ENCODE measurements at regions not wholly inside any gene's neighbourhood (a gene's known extent, or its start where the extent isn't known, plus 50 kb on each side); places are given as distances from the start of the nearest gene placed in this dataset.

DNA sequence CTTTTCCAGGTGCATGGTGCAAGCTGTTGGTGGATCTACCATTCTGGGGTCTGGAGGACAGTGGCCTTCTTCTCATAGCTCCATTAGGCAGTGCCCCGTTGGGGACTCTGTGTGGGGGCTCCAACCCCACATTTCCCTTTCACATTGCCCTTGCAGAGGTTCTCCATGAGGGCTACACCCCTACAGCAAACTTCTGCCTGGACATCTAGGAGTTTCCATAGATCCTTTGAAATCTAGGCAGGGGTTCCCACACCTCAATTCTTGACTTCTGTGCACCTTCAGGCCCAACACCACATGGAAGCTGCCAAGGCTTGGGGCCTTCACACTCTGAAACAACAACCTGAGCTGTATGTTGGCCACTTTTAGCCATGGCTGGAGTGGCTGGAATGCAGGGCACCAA lies 282.8 kb upstream of the SASH1 start:
- no peak for DNase-seq

DNA sequence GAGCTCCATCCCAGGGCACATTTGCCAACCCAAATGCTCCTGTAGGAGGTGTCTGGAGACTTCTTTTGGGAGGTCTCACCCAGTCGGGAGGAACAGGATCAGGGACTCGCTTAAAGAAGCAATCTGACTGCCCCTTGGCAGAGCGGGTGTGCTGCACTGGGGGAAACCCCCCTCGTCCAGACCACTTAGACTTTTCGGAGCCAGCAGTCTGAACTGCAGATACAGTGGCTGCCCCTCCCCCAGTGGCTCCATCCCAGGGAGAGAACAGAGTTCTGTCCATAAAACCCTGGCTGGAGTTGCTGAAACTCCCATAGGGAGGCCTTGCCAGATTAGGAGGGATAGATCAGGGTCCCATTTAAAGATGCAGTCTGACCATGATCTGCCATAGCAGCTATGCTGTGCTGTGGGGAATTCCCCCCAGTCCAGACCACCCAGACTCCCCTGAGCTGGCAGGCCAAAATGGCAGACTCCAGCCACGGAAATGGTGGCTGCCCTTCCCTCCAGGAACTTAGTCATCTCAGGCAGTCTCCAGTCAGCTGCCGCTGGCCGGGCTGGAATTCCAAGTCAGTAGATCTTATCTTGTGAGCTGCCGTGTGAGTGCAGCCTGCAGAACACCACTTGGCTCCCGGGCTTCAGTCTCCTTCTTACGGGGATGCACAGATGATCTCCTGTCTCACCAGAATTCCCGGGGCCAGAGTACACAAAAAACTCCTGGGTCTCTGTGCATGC lies 278.1 kb upstream of the SASH1 start:
- DNase-seq = no peak

DNA sequence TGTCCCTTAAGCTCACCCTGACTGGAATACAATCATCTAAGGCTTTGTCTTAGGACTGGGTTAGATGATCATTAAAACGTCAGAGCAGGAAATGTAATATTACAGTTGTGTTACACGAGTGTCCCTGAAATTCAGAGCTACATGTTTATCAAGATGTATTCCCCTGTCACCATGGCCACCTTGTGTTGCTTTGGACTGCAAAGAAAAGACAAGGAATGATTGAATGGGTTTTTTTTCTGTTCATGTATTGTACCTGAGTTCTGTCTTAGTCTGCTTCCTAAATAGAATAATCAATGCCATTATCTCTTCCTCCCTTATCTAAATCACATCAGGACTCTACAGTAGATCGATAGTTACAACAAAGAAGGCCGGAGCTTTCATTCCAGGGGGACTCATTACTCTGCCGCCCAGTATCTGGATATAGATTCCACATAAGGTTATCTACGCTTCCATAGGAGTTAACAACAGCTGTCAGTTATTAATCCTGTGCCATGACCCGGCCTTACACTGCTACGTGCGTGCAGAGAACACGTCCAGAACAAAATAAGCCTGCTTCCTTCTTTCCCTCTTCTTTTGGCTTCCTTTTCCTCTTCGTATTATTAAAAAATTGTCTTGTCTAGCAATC lies 274.1 kb upstream of the SASH1 start:
- DNase-seq = no peak

GRCh38 chr6:148069256-148069655 lies 273.4 kb upstream of the SASH1 start:
- no peak for DNase-seq

DNA sequence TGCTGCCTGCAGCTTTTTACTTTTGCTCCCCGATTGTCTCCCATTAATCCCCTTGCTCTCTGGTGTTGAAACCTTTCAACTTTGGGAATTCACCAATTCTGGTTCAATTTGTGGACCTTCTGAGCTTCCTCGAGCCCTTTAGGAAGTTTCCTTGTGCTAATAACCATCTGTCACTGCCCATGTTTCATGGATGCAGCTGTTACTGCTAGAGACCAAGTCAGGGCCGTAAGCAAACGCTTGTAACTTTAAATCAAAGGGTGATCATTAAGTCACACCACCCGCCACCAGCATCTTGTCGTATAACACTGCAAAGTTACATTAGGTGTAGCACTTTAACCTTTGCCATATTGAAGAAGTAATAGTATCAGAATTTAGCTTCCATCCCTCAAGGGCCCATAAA lies 268.3 kb upstream of the SASH1 start:
- DNase-seq = no peak

DNA sequence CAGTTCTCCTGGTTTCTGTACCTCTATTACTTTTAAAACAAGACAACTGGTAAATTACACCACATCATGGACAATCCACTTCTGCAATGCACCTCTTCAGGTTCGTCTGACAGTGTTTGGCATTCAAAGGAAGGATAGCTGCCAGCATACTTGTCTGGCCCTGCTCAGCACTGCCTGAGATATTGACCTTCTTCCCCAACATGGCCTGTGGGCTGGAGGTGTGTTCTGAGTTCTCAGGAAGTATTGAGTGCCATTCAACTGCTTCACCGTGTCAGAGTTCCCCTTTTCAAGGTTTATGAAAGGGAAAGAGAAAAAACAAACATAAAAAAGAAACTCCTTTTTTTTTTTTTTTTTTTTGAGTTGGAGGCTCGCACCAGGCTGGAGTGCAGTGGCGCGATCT lies 267.9 kb upstream of the SASH1 start:
- DNase-seq = no peak

- no peak for DNase-seq
Observed at GRCh38 chr6:148075352-148075751, 267.3 kb upstream of the SASH1 start.

DNA sequence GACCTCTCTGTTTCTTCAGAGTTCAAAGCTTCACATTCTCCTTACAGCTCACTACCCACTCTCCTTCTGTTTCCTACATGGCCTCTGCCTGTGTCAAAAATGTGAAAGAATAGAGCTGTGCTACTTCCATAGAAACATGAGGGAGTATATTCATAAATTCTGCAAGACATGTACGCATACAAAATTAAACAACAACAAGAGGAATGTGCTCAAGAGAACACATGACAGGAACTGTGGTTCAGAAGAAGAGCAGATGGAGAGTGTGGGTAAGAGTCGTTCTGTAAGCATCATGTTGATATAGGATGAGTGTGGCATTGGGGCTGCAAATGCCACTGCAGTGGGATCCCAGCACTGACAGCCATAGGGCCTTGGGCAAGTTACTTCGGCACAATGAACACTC lies 266.6 kb upstream of the SASH1 start:
- DNase-seq = no peak

- DNase-seq = no peak
Observed at GRCh38 chr6:148080315-148080714, 262.3 kb upstream of the SASH1 start.

DNA sequence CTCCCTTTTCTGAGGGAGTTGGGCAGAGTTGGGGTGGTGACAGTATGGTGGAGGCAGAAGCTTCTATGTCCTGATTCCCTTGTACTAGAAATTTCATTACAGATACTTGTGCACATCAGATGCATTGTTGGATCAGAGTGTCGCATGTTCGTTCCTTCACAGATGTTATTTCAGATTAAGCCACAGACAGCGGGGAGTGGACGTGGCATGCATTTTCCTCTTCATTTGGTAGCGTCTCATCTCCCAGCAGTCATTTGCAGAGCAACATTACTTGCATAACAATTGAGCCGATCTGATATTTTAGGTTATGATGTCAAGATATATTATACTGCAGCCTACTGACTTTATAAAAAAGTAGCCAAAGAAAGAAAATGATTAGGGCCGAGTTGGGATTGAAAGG lies 261.6 kb upstream of the SASH1 start:
- DNase-seq = no peak

GRCh38 chr6:148082044-148082443 lies 260.6 kb upstream of the SASH1 start:
- no peak for DNase-seq

GRCh38 chr6:148082696-148083095 lies 259.9 kb upstream of the SASH1 start:
- no peak for DNase-seq

- DNase-seq = no peak
Observed at GRCh38 chr6:148085631-148086331, 256.9 kb upstream of the SASH1 start.

- DNase-seq = no peak
Observed at GRCh38 chr6:148086386-148086785, 256.3 kb upstream of the SASH1 start.

GRCh38 chr6:148086843-148087242 lies 255.8 kb upstream of the SASH1 start:
- no peak for DNase-seq

DNA sequence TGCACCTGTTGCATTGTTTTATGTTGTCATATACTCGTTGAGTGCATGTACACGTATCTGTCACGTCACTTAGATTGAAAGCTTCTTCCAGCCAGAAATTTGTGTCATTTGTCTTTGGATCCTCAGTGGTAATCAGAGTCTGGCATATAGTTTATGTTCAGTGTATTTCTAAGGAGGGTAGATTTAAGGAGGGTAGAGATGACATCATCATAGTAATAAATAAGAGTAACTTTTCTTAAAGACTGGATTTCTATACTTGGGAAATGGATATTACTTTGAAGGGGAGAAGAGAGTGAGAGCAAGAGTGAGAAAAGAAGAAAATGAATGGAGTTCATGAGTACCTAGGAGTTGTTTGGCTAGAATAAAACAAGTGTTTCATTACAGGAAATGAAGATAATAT lies 255.0 kb upstream of the SASH1 start:
- DNase-seq = no peak

- DNase-seq = no peak
Observed at GRCh38 chr6:148090326-148090725, 252.3 kb upstream of the SASH1 start.

DNA sequence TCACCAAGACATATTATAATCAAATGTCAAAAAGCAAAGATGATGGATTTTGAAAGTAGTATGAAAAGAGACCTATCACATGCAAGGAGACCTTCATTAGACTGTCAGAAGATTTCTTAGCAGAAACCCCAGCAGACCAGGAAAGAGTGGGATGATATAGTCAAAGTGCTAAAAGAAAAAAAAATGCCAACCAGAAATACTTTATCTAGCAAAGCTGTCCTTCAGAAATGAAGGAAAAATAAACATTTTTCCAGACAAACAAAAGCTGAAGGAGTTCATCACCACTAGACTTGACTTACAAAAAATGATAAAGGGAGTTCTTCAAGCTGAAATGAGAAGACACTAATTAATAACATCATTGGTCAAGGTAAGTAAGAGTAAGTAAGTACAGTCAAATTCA lies 251.2 kb upstream of the SASH1 start:
- DNase-seq = no peak

- DNase-seq = no peak
Observed at GRCh38 chr6:148103436-148103835, 239.2 kb upstream of the SASH1 start.

GRCh38 chr6:148104131-148104530 lies 238.5 kb upstream of the SASH1 start:
- no peak for DNase-seq

GRCh38 chr6:148105695-148106094 lies 236.9 kb upstream of the SASH1 start:
- DNase-seq = no peak

GRCh38 chr6:148107911-148108310 lies 234.7 kb upstream of the SASH1 start:
- no peak for DNase-seq

DNA sequence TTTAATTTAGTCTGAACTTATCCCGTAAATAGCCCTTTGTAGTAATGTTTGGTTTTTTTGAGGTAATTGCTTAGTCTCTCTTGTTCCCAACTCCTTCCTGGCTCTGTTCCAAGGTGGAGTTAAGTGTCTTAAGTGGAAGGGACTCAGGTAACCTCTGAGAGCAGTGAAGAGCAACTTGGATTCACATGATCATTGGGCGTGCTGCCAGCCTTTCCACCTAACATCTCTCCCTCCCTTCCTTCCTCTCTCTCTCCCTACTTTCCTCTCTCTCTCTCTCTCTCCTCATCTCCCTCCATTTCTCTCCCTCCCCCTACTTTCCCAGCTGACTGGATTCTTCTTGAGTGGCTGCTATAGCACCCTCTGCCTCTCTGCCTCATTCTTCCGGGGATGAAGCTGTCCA lies 232.9 kb upstream of the SASH1 start:
- DNase-seq = no peak

- DNase-seq = no peak
Observed at GRCh38 chr6:148110925-148111324, 231.7 kb upstream of the SASH1 start.
